Trophoblast cell (in vitro differentiated cells and primary cell): ENCODE measurements at regions not wholly inside any gene's neighbourhood (a gene's known extent, or its start where the extent isn't known, plus 50 kb on each side); places are given as distances from the start of the nearest gene placed in this dataset.

Experiments used
- DNase-seq, 2 donors: peaks; one replicate each; pipeline ENCODE4 v3.0.0-alpha.2; 2016
- H2AFZ ChIP-seq: 2 replicates; pipeline ENCODE4 v1.6.1; 2013; ENCODE audit warnings: low read length, moderate library complexity, mild to moderate bottlenecking; ENCODE audit not compliant: insufficient read depth, poor library complexity
- H2AK5ac ChIP-seq: 2 replicates; pipeline ENCODE4 v1.6.1; 2013; ENCODE audit warnings: mild to moderate bottlenecking, low read length
- H2BK120ac ChIP-seq: 2 replicates; pipeline ENCODE4 v1.6.1; 2013; ENCODE audit warnings: low read length, mild to moderate bottlenecking, moderate library complexity; ENCODE audit not compliant: insufficient read depth, poor library complexity
- H2BK12ac ChIP-seq: 2 replicates; pipeline ENCODE4 v1.6.1; 2013; ENCODE audit warnings: mild to moderate bottlenecking, low read length, moderate library complexity
- H2BK5ac ChIP-seq: 2 replicates; pipeline ENCODE4 v1.6.1; 2013; ENCODE audit warnings: low read length, low read depth, moderate library complexity, mild to moderate bottlenecking; ENCODE audit not compliant: poor library complexity
- H3K14ac ChIP-seq: 2 replicates; pipeline ENCODE4 v1.6.1; 2013; ENCODE audit warnings: mild to moderate bottlenecking, low read length
- H3K18ac ChIP-seq: 2 replicates; pipeline ENCODE4 v1.6.1; 2013; ENCODE audit warnings: mild to moderate bottlenecking, low read length
- H3K23ac ChIP-seq: 2 replicates; pipeline ENCODE4 v1.6.1; 2013; ENCODE audit warnings: low read length
- H3K27ac ChIP-seq: 2 replicates; pipeline ENCODE4 v1.5.1; 2013; ENCODE audit warnings: low read depth, mild to moderate bottlenecking, inconsistent platforms, low read length, moderate library complexity
- H3K27me3 ChIP-seq: 2 replicates; pipeline ENCODE4 v1.6.1; 2013; ENCODE audit warnings: inconsistent platforms, mild to moderate bottlenecking, low read length, moderate library complexity; ENCODE audit not compliant: insufficient read depth
- H3K36me3 ChIP-seq, 2 experiments: 1 replicate in 1 of 2; 2 replicates in 1 of 2; pipeline ENCODE4 v1.6.1; 2013; ENCODE audit warnings: low read length in 2 of 2, mild to moderate bottlenecking in 2 of 2, moderate library complexity in 1 of 2; ENCODE audit not compliant: insufficient read depth in 2 of 2, control insufficient read depth in 1 of 2
- H3K4ac ChIP-seq: 2 replicates; pipeline ENCODE4 v1.6.1; 2013; ENCODE audit warnings: low read depth, mild to moderate bottlenecking, low read length, moderate library complexity
- H3K4me1 ChIP-seq, 2 experiments: 1 replicate in 1 of 2; 2 replicates in 1 of 2; pipeline ENCODE4 v1.6.1; 2013; ENCODE audit warnings: low read length in 2 of 2, mild to moderate bottlenecking in 2 of 2, moderate library complexity in 1 of 2; ENCODE audit not compliant: insufficient read depth in 2 of 2, control insufficient read depth in 1 of 2
- H3K4me2 ChIP-seq: 2 replicates; pipeline ENCODE4 v1.6.1; 2013; ENCODE audit warnings: inconsistent platforms, mild to moderate bottlenecking, low read length, moderate library complexity
- H3K4me3 ChIP-seq: 2 replicates; pipeline ENCODE4 v1.5.1; 2013; ENCODE audit warnings: mild to moderate bottlenecking, low read depth, low read length, inconsistent platforms
- H3K79me1 ChIP-seq: one replicate; pipeline ENCODE4 v1.6.1; 2013; ENCODE audit warnings: low read length
- H3K79me2 ChIP-seq: 2 replicates; pipeline ENCODE4 v1.6.1; 2013; ENCODE audit warnings: low read length, mild to moderate bottlenecking; ENCODE audit not compliant: control insufficient read depth, insufficient read depth, poor library complexity
- H3K9ac ChIP-seq: 2 replicates; pipeline ENCODE4 v1.6.1; 2013; ENCODE audit warnings: mild to moderate bottlenecking, low read length
- H3K9me3 ChIP-seq: 2 replicates; pipeline ENCODE4 v1.6.1; 2013; ENCODE audit warnings: low read depth, mild to moderate bottlenecking, control low read depth, inconsistent platforms, low read length; ENCODE audit not compliant: insufficient read depth
- H4K12ac ChIP-seq: 2 replicates; pipeline ENCODE4 v1.6.1; 2013; ENCODE audit warnings: low read depth, mild to moderate bottlenecking, low read length, moderate library complexity
- H4K8ac ChIP-seq: 2 replicates; pipeline ENCODE4 v1.6.1; 2013; ENCODE audit warnings: low read depth, mild to moderate bottlenecking, low read length, moderate library complexity
- H4K91ac ChIP-seq: one replicate; pipeline ENCODE4 v1.6.1; 2013; ENCODE audit warnings: low read depth, mild to moderate bottlenecking, low read length, moderate library complexity
- WGBS: extraction: QIAGEN DNeasy Blood & Tissue Kit; methylation state at CpG from one replicate; pipeline ENCODE4 v1.1.7; 2013; ENCODE audit warnings: missing lambda C conversion rate; ENCODE audit not compliant: insufficient read length, insufficient coverage; ENCODE audit errors: extremely low coverage; 5-methylcytosine and 5-hydroxymethylcytosine counted together

GRCh38 chr5:2608391-2608790 lies 143.1 kb downstream of the IRX2 start:
- no peak overlapping the region for H3K4ac ChIP-seq
- no peak overlapping the region for H2BK5ac ChIP-seq
- H3K27ac ChIP-seq = no peak overlapping the region
- H4K91ac ChIP-seq = no peak overlapping the region
- no peaks in the 10 kb centered on the region for H3K79me1 ChIP-seq
- no peak overlapping the region for H3K9ac ChIP-seq
- H4K12ac ChIP-seq = no peak overlapping the region
- no peaks in the 10 kb centered on the region for H3K79me2 ChIP-seq
- no peak overlapping the region for H3K4me3 ChIP-seq
- no peak overlapping the region for H2AFZ ChIP-seq
- no CpG with 5 or more reads among the region's 6 CpGs for WGBS
- H4K8ac ChIP-seq = no peak overlapping the region
- H3K36me3 ChIP-seq = no peaks in the 10 kb centered on the region
- H3K4me2 ChIP-seq = no peak overlapping the region
- DNase-seq = no peak
- H2AK5ac ChIP-seq = no peak overlapping the region
- no peak overlapping the region for H3K18ac ChIP-seq
- H3K4me1 ChIP-seq = no peaks in the 10 kb centered on the region
- H3K27me3 ChIP-seq = no peaks in the 10 kb centered on the region
- H3K23ac ChIP-seq = no peak overlapping the region
- no peak overlapping the region for H2BK12ac ChIP-seq
- H2BK120ac ChIP-seq = no peak overlapping the region
- no peak overlapping the region for H3K14ac ChIP-seq
- peaks cover 8% of the 10 kb centered on the region for H3K9me3 ChIP-seq

GRCh38 chr5:2607598-2607997 lies 143.9 kb downstream of the IRX2 start:
- Histone ChIP-seq H3K23ac (no peak overlapping the region), H2BK120ac (no peak overlapping the region), H2BK12ac (no peak overlapping the region), H3K4ac (no peak overlapping the region), H3K27ac (no peak overlapping the region), H3K9me3 (peaks cover 8% of the 10 kb centered on the region), H2AFZ (no peak overlapping the region), H4K12ac (no peak overlapping the region), H3K14ac (no peak overlapping the region), H3K36me3 (no peaks in the 10 kb centered on the region), H3K4me3 (no peak overlapping the region), H3K27me3 (no peaks in the 10 kb centered on the region), H4K91ac (no peak overlapping the region), H2AK5ac (no peak overlapping the region), H3K18ac (no peak overlapping the region), H3K4me2 (no peak overlapping the region), H2BK5ac (no peak overlapping the region), H4K8ac (no peak overlapping the region), H3K4me1 (no peaks in the 10 kb centered on the region), H3K9ac (no peak overlapping the region), H3K79me1 (no peaks in the 10 kb centered on the region), H3K79me2 (no peaks in the 10 kb centered on the region)
- DNase-seq = no peak
- WGBS = no CpG with 5 or more reads among the region's 6 CpGs

- H2BK120ac ChIP-seq = no peak overlapping the region
- no peak overlapping the region for H2AK5ac ChIP-seq
- H3K9ac ChIP-seq = no peak overlapping the region
- no peak overlapping the region for H3K27ac ChIP-seq
- no peaks in the 10 kb centered on the region for H3K79me2 ChIP-seq
- H2BK5ac ChIP-seq = no peak overlapping the region
- H3K27me3 ChIP-seq = no peaks in the 10 kb centered on the region
- no peaks in the 10 kb centered on the region for H3K36me3 ChIP-seq
- H4K12ac ChIP-seq = no peak overlapping the region
- DNase-seq = no peak
- no peak overlapping the region for H2AFZ ChIP-seq
- no peak overlapping the region for H3K23ac ChIP-seq
- no peak overlapping the region for H3K4me3 ChIP-seq
- H3K14ac ChIP-seq = no peak overlapping the region
- H3K18ac ChIP-seq = no peak overlapping the region
- no peak overlapping the region for H4K8ac ChIP-seq
- H3K4ac ChIP-seq = no peak overlapping the region
- peaks cover 2% of the 10 kb centered on the region for H3K9me3 ChIP-seq
- no peak overlapping the region for H3K4me2 ChIP-seq
- no peaks in the 10 kb centered on the region for H3K79me1 ChIP-seq
- no CpG with 5 or more reads among the region's 5 CpGs for WGBS
- H2BK12ac ChIP-seq = no peak overlapping the region
- H4K91ac ChIP-seq = no peak overlapping the region
- H3K4me1 ChIP-seq = no peaks in the 10 kb centered on the region
These were observed 148.3 kb downstream of the IRX2 start for GRCh38 chr5:2603272-2603575.

- Histone ChIP-seq H4K91ac (no peak overlapping the region), H3K9ac (no peak overlapping the region), H3K18ac (no peak overlapping the region), H4K8ac (no peak overlapping the region), H3K27me3 (no peaks in the 10 kb centered on the region), H3K4me1 (no peaks in the 10 kb centered on the region), H2BK120ac (no peak overlapping the region), H2AK5ac (no peak overlapping the region), H3K4me2 (no peak overlapping the region), H2BK12ac (no peak overlapping the region), H3K36me3 (no peaks in the 10 kb centered on the region), H2BK5ac (no peak overlapping the region), H4K12ac (no peak overlapping the region), H2AFZ (no peak overlapping the region), H3K4me3 (no peak overlapping the region), H3K79me1 (no peaks in the 10 kb centered on the region), H3K14ac (no peak overlapping the region), H3K23ac (no peak overlapping the region), H3K9me3 (peaks cover 2% of the 10 kb centered on the region), H3K4ac (no peak overlapping the region), H3K27ac (no peak overlapping the region), H3K79me2 (no peaks in the 10 kb centered on the region)
- DNase-seq = no peak
- WGBS = no CpG with 5 or more reads among the region's 7 CpGs
These were observed 148.8 kb downstream of the IRX2 start for GRCh38 chr5:2602451-2603271.
